Hindlimb muscle (tissue), 1 donor: ENCODE measurements at regions not wholly inside any gene's neighbourhood (a gene's known extent, or its start where the extent isn't known, plus 50 kb on each side); places are given as distances from the start of the nearest gene placed in this dataset.
A peak's percentile ranks its signal among the peaks of the same experiment; 100 is the strongest.

Experiments
- DNase-seq: peaks from one replicate; pipeline ENCODE4 v3.0.0-alpha.2; 2013

- no peak for DNase-seq
These were observed 700.2 kb downstream of the TYW1 start for GRCh38 chr7:67696878-67697277.

- DNase-seq, result no peak
These were observed 701.7 kb downstream of the TYW1 start for GRCh38 chr7:67698354-67698753.

- no peak for DNase-seq
These were observed 709.2 kb downstream of the TYW1 start for GRCh38 chr7:67705850-67706249.

- DNase-seq, result no peak
These were observed 715.1 kb downstream of the TYW1 start for GRCh38 chr7:67711706-67712105.

GRCh38 chr7:67713451-67714056 is 716.9 kb downstream of the TYW1 start:
- no peak for DNase-seq

DNA sequence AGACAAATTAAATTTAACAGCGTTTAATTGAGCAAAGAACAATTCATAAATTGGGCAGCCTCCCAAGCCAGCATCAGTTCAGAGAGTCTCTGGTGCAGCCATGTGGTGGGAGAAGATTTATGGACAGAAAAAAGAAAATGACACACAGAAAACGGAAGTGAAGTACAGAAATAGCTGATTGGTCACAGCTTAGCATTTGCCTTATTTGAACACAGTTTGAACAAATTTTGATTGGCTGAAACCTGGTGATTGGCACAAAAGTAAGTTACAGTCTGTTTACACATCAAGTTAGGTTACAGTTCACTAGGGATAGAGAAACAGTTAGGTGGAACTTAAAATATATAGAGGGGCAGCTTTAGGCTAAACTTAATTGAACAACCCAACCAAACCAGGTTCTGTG is 720.1 kb downstream of the TYW1 start:
- DNase-seq, result no peak

DNA sequence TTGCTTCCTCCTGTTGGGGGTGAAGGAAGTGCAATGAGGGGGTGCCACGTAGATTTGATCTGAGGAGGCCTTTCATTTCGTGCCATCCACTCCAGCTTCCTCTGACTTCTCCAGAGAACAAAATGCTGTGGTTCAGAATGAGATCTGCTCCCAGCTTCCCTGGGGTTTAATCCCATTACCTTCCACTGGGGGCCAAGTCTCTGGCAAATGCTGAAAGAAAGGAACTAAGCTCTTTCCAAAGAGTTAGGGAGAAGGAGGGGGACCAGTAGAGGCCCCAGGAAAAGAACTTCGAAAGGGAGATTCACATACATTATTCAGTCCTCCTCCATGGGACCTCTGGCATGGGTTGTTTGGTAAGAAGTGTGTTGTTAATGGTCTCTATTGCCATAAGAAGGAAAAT is 727.0 kb downstream of the TYW1 start:
- no peak for DNase-seq

DNA sequence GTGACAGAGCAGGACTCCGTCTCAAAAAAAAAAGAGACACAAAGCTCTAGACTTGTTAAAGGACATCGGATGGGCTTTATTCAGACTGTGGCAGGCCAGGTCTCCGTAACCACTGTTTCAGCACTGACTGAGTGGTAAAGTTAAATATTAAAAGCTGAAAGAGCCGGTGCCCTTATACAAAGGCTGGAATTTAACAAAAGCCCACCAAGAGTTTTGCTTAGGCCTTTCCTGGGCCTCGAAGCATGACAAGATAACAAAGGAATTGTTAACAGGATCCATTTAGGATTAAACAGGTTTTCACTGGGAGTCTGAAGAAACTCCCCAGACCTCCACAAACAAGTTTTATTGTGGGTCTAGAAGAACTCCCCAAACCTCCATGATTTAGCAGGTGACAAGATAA is 727.8 kb downstream of the TYW1 start:
- no peak for DNase-seq

- no peak for DNase-seq
These were observed 728.3 kb downstream of the TYW1 start for GRCh38 chr7:67724955-67725354.

- no peak for DNase-seq
These were observed 728.8 kb downstream of the TYW1 start for GRCh38 chr7:67725423-67725822.

- DNase-seq, result no peak
These were observed 733.1 kb downstream of the TYW1 start for GRCh38 chr7:67729771-67730170.

DNA sequence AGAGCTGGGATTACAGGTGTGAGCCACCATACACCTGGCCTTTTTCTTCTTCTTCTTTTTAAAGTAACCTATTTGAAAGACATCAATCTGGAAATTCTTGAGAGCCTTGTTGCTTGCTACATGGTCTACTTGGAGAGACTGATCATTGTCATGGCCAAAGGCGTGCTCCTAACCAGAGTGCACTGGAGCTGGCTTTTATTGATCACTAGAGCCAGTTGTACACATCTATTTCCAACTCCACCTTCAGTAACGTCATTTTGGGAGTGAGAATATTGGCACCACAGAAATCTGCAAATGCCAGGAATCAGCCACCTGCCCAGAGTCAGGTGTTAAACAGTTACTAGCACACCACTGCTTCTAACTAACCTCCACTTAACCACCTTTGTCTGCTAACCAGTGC is 735.1 kb downstream of the TYW1 start:
- no peak for DNase-seq

DNA sequence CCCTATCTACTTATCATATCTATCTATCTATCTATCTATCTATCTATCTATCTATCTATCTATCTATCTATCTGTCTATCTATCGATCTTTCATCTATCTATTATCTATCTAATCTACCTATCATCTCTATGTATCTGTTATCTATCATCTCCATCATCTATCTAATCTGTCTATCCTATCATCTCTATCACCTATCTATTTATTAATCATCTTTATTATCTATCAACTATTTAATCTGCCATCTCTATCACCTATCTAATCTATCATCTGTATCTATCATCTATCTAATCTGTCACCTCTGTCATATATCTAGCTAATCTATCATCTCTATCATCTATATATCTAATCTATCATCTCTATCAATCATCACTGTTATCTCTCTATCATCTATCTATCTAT is 736.3 kb downstream of the TYW1 start:
- DNase-seq, result no peak

GRCh38 chr7:67738145-67738544 is 741.5 kb downstream of the TYW1 start:
- DNase-seq, result no peak

GRCh38 chr7:67738958-67739357 is 742.3 kb downstream of the TYW1 start:
- DNase-seq, result peak; percentile 26

DNA sequence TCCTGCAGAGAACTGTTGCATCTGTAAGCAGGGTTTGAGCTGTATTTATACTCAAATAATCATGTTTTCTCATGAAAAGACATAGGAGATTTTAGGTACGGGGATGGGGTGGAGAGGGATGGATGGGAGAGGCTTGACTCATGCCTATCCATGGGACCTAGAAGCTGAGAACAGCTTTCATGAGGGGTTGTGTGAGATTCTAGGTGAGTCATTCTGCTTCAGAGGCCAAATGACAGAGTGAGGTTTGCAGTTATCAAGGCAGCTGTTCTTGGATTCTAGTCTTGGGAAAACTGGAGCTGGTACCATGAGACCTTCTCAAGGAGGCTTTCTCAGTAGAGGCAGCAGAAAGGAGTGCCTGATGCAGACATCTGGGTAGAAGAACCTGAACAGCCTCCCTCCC is 746.9 kb downstream of the TYW1 start:
- DNase-seq, result no peak

- no peak for DNase-seq
These were observed 755.6 kb downstream of the TYW1 start for GRCh38 chr7:67752227-67752626.

GRCh38 chr7:67753891-67754290 is 757.3 kb downstream of the TYW1 start:
- DNase-seq, result no peak

GRCh38 chr7:67754651-67755050 is 758.0 kb downstream of the TYW1 start:
- no peak for DNase-seq

DNA sequence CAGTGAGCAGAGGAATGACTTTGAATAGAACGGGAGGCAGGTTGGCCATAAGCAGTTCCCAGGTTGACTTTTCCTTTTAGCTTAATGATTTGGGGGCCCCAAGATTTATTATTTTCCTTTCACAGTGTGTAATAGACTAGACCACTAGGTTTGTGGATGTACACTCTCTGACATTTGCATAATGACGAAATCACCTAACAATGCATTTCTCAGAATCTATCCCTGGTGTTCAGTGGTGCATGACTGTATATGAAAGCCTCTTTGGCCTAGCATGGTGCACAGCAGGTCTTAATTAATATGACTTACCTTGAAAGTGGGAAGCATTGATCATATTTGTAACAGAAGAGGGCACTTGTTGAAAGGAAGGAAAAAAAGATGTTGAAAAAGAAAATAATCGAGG is 761.9 kb downstream of the TYW1 start:
- DNase-seq, result no peak

GRCh38 chr7:67760971-67761370 is 764.3 kb downstream of the TYW1 start:
- no peak for DNase-seq

GRCh38 chr7:67762516-67762915 is 765.9 kb downstream of the TYW1 start:
- no peak for DNase-seq

GRCh38 chr7:67764289-67764688 is 767.7 kb downstream of the TYW1 start:
- DNase-seq, result no peak

DNA sequence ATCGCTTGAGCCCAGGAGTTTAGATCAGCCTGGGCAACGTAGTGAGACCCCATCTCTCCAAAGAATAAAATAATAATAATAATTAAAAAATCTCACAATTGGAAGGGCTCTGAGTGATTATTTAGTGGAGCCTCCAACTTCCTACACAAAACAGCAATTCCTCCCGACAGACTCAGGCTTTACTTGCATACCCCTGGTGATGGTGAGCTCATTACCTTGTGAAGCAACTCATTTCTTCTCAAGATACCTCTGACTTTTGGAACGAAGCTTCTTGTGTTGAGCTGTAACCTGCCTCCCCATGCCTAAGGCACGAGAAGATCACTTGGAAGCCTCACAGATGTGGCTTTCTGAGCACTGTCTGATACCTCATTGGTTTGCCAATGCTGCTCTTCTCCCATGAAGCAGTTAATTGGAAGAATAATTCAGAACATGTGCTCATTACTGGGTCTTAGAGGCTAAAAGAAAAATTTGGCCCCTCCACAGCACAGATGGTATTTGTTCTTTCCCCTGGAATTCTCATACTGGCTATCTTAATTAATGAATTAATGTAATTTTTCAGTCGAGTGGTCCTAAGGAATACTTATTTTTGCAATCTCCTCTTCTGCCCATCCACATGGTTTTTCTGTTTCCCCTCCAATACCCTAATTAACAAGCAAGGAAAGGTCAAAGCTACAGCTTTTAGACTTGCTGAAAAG is 769.0 kb downstream of the TYW1 start:
- DNase-seq, result no peak

DNA sequence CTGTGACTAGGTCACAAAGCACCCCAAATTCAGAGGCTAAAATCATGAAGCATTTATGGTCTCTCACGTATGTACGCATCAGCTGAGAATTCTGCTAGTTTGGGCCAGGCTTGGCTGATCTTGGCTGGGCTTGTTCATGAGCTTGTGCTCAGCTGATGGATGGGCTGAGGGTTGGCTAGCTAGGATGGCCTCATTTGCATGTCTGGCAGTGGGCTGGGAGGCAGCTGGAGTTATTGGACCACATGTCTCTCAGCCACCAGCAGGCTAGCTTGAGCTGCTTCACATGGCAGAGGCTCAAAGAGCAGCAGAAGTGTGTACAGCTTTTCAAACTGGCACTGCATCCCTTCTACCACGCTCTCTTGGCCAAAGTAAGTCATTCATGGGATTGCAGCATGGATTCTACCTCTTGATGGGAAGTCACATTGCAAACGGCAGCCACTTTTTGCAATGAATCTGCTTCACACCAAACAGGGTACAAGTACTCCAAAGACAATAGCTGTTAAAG is 770.3 kb downstream of the TYW1 start:
- DNase-seq, result no peak
